ENCODE measurements at regions not wholly inside any gene's neighbourhood (a gene's known extent, or its start where the extent isn't known, plus 50 kb on each side); places are given as distances from the start of the nearest gene placed in this dataset.
"Not testable (repeated sequence)": the region's sequence is repeated elsewhere in the genome, so short reads cannot be mapped to it uniquely, and the experiment has no call there.

DNA sequence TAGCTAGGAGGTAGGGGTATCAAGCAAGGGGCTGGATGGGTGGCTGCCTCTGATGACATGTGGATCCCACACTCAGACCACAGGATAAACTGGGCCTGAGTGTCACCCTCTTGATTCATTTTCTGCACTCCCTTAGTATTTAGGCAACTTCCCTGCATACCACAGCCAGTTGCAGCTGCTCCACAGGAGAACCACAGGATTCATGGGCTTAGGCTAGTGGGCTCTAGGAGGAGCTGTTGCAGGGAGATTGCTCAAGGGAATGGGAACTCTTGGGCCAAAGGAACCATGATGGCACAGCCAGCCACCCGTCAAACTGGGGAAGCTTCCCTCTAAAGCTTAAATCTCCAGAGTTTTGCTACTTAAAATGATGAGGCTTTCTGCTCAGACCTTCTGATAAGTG, 269.7 kb upstream of the ASIC2 start:
- DNase-seq (ENCODE audit: low read depth in 2 of 2), result no peak

- DNase-seq (ENCODE audit: low read depth in 2 of 2), result no peak
These were observed 271.1 kb upstream of the ASIC2 start for GRCh38 chr17:33564146-33564545.

- DNase-seq (ENCODE audit: low read depth in 2 of 2), result no peak
These were observed 274.1 kb upstream of the ASIC2 start for GRCh38 chr17:33567223-33567622.

DNA sequence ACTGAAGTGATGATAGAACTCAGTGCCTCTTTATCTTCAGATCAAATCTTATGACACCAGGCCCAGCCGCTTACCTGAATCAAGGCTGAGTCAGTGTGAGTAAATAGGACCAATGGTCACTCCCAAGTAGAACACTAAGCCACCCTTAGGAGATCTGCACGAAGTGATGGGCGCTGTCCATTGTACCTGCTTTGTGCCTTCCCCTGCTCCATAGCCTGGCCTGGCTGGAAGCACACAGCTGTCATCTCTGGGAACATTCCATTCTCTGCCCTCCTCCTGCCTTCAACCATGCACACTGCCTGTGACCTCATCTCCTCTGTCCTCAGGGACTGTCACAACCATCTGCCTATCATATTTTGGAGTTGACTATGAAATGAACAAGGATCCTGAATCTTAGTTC, 279.5 kb upstream of the ASIC2 start:
- no peak for DNase-seq (ENCODE audit: low read depth in 2 of 2)

DNA sequence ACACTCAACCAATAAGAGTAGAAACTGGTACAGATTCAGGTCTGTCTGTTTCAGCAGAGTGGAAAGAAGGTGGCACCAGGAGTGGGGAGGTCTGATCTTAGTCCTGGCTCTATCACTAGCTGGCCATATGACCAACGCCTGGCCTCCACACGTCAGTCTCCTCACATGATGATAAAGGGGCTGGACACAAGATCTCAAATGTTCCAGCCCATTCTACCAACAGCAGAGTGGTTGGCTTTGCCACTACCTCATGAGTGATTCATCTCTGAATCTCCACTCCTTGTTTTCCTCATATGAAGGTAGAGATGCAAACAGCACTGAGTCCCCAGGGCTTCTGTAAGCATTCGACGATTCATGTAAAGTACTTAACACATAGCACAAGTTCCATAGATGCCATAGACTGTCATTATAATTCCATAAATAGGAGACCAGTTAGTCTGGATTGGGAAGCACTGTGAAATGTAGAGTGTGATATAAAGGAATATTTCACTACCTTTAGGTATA, 281.9 kb upstream of the ASIC2 start:
- DNase-seq (ENCODE audit: low read depth in 2 of 2), result no peak

DNA sequence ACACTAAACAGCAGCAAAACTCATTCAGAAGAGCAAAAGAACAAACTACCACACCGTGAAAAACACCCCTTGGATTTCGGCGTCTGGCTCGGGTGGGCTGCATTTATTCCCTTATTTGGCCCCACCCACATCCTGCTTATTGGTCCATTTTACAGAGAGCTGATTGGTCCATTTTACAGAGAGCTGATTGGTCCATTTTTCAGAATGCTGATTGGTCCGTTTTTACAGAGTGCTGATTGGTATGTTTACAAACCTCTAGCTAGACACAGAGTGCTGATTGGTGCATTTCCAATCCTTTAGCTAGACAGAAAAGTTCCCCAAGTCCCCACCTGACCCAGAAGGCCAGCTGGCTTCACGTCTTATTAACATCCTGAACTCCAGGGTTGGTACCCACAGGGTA, 286.6 kb upstream of the ASIC2 start:
- not testable (repeated sequence) for DNase-seq (ENCODE audit: low read depth in 2 of 2)

GRCh38 chr17:33580215-33580614, 287.1 kb upstream of the ASIC2 start:
- no peak for DNase-seq (ENCODE audit: low read depth in 2 of 2)

GRCh38 chr17:33582661-33583060, 289.6 kb upstream of the ASIC2 start:
- no peak for DNase-seq (ENCODE audit: low read depth in 2 of 2)

GRCh38 chr17:33583518-33584417, 290.7 kb upstream of the ASIC2 start:
- DNase-seq (ENCODE audit: low read depth in 2 of 2), result no peak

- DNase-seq (ENCODE audit: low read depth in 2 of 2), result no peak
These were observed 300.9 kb upstream of the ASIC2 start for GRCh38 chr17:33593991-33594390.

DNA sequence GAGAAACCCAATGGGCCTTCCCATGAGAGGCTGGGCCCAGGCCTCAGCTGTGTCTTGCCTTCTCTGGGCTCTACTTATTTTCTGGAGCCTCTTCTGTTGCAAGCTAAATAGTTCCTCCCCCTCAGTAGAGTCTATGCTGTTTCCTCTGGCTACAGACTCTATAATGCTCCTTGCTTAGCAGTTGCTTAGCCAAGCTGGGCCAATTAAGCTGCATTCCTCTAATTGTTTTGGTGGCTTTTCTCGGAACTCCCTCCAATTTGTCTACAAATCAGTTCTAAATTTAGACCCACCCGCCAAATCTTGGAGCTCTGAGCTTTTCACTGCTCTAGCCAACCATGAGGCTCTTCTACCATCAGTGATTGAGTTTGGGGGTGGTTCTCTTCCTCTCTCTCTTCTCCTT, 302.7 kb upstream of the ASIC2 start:
- DNase-seq (ENCODE audit: low read depth in 2 of 2), result no peak

GRCh38 chr17:33596899-33597298, 303.8 kb upstream of the ASIC2 start:
- no peak for DNase-seq (ENCODE audit: low read depth in 2 of 2)

DNA sequence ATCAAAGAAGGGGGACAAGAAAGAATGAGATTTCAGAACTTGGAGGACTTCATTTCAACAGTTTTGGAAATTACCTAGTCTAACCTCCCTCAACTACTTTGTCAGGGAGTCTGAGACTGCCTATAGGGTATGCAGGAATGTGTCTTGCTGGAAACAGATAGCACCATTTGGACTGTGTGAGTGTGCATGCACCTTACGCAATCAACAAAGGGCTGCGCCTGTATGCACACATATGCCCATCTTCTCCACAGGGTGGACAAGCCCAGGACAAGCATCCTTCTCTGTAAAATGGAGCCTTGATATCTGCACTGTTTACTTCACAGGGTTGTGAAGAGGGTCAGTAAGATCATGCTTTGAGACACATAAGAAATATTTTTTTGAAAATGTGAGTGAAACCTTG, 305.7 kb upstream of the ASIC2 start:
- no peak for DNase-seq (ENCODE audit: low read depth in 2 of 2)

DNA sequence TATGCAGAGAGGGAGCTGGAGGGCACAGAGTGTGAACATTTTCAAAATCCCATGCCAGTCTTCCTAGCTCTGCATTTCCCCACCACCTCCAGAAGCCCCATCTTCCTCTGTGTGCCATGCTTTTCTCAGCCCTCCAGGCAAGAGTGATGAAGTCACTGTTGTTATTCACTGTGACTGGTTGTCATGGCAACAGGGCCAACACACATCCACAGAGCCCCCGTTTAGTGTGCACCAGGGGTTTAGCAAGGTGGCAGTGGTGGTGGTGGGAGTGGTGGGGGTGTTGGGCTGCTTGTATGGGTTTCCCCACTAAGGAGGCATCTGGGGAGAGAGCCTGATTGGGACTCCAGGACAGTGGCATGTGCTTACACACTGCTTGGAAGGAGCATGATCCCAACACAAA, 309.9 kb upstream of the ASIC2 start:
- DNase-seq (ENCODE audit: low read depth in 2 of 2), result no peak

GRCh38 chr17:33603789-33604188, 310.7 kb upstream of the ASIC2 start:
- no peak for DNase-seq (ENCODE audit: low read depth in 2 of 2)

GRCh38 chr17:33611532-33611931, 318.4 kb upstream of the ASIC2 start:
- no peak for DNase-seq (ENCODE audit: low read depth in 2 of 2)

DNA sequence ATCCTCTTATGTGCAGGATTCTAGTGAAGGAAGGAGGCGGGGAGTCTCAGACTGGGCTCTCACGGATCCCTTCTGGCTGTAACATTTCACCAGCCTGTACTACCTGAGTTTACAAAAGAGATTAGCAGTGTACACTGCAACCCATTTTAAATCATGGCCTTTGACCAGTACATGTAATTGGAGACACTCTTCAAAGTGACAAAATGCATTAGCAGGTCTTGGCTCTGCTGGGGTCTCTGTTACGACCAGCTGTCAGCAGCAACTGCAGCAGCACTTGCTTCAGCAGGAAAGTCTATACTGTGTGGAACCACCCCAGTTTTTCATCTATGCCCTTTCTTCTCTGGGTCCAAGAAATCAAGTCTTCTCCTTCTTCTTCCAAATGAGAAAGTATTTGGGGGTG, 322.8 kb upstream of the ASIC2 start:
- no peak for DNase-seq (ENCODE audit: low read depth in 2 of 2)

- no peak for DNase-seq (ENCODE audit: low read depth in 2 of 2)
These were observed 330.7 kb upstream of the ASIC2 start for GRCh38 chr17:33623841-33624240.

DNA sequence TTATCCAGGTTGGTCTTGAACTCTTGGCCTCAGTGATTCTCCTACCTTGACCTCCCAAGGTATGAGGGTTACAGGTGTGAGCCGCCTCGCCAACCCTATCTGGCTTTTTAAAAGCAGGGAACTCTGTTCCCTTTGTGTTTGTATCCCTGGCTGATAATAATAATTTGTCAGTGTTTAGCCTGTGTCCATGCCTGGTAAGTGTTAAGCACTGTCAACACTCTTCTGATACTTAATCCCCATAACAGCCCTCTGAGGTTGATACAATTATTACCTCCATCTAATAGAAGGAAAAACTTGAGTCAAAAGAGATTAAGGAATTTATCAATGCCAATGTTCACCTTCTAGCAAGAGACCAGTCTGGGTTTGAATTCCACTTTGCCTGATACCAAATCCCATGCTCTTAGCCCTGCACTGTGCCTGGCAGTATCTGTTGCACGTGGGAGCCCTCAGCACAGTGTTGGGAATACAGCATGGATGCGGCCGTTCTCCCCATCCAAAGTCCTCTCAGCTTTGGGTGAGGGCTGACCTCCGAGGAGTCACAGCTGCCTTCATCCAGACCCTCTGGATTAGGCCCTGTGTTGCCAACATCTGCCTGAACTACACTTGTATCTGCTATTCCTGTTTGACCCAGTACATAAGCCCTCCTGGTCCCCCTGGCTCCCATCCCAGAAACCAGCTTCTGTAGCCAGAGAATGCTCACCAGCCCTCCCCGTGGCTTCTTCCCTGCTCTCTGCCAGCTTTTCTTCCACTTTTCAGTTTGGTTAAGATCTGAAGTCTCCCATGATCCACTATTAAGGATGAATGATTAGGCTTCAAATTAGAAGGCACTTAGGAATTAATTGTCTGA, 335.6 kb upstream of the ASIC2 start:
- no peak for DNase-seq (ENCODE audit: low read depth in 2 of 2)

DNA sequence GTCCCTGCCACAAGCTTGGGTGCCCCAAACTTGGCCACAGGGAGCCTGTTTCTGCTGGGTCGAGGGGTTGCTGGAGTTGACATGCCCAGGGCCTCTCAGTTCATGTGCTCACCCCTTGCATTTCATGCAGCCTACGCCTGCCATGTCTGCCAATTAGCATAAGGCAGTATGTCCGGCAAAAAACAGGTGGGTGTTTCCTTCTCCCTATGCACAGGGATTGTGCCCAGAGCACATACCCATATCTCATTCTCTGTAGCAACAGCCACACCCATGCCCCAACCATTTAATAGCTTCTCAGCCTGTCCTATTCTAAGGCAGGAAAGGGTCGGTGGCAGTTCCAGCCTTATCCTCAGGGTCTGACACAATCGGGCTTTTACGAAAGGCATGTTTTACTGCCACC, 340.4 kb upstream of the ASIC2 start:
- DNase-seq (ENCODE audit: low read depth in 2 of 2), result no peak

- no peak for DNase-seq (ENCODE audit: low read depth in 2 of 2)
These were observed 344.4 kb upstream of the ASIC2 start for GRCh38 chr17:33637534-33637933.

GRCh38 chr17:33639103-33639880, 346.2 kb upstream of the ASIC2 start:
- no peak for DNase-seq (ENCODE audit: low read depth in 2 of 2)

All from fibroblast of skin of left biceps (primary cell).